SHP77 (cell line): ENCODE measurements at regions not wholly inside any gene's neighbourhood (a gene's known extent, or its start where the extent isn't known, plus 50 kb on each side); places are given as distances from the start of the nearest gene placed in this dataset.

Source experiments
- DNase-seq, 2 experiments: peaks; one replicate each; lab custom pipeline; 2025; lab: John Stamatoyannopoulos, UW

DNA sequence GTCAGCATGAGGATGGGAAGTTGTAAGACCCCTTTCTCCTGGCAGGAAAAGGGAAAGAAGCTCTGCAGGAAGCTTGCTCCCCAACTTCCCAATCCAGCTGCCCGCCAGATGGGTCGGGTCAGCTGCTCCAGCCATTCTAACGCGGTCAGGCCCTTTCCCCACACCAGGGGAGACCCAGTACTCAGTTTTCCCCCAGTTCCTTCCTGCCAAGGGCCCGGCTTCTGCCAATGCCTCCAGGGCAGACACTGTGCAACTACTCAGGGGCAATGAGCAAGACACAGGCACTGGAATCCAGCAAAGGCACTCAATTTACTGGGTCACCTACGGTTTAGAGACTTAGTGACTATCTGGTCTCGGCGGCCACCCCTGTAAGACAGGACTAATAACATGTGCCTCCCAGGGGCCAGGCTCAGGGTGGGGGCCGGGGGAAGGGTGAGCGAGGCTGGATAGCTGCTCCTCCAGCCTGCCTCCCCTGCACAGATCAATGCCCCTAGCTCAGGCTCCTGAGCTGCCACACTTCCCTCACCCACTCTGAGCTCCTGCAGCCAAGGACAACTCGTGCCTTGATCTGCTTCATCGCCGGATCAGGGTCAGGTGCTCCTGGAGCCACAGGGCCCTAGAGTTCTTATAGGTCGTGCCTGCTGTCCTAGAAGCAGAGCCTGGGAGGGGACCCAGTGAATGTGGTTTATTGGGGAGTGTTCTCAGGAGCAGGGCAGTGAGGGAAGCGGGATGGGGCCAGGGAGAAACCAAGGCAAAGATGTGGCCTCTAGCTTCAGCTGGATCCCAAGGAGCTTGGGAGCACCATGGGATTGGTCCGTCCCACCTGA is 171.1 kb downstream of the ZFP36L2 start:
- DNase-seq: no peak

DNA sequence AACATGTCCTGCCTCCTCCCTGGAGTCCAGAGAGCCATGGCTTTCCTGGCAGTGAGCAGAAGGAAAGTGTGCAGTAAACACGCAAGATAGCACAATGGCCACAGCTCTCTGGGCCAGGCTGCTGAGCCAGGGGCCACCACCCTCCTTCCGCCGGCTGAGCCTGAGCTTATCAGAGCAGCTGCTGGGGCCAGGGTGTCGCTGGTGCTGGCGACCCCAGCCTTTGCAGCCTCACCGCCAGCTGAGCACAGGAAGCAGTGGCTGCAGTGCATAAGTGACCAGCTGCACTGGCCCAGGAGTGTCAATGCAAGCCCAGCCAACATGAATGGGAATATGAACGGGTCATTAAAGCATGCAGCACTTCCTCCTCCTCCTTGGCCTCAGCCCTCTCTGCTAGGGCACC is 172.0 kb downstream of the ZFP36L2 start:
- DNase-seq: no peak

DNA sequence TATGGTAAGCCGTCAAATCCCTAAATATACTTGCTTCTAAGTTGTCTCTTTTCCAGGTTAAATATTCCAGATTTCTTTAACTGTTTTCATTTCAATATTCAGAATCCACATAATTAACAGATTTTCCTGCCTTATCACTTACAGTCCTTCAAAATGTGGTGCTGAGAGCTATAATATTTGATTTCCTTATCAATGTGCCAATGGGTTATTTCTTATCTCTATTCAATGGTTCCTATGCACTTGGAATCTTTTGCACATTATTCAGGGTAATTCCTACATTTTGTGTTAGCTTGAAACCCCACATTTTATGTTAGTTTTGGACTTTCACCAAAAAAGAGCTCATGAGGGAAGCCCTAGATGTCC is 173.5 kb downstream of the ZFP36L2 start:
- DNase-seq: no peak

DNA sequence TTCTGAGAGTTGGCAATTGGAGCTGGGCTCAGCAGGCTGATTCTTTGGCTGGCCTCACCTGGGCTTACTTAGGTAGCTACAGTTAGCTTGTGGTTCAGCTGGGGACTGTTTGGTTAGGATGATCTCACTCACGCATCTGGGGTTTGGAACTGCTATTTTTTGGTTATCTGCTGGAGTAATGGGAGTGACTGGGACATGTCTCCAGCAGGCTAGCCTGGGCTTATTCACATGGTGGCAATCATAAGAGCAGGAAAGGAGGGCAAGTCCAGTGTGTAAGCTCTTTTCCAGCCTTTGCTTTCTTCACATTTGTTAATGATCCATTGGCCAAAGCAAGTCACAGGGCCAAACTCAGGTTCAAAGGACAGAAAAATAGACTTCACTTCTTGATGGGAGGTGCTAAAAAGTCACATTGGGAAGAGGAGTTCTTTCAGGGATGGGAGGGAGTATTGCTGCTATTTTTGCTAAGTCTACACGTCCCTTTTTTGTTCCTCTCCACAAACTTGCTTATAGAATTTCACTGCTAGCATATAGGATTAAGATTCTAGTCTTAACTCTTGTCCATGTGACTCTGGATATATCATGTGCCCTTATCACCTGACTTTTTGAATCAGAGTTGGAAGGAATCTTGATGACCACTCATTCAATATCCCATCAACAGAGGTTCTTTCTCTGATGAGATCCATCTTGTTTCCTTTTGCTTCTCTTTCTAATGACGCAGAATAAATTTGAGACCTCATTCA is 174.0 kb downstream of the ZFP36L2 start:
- no peak for DNase-seq

DNA sequence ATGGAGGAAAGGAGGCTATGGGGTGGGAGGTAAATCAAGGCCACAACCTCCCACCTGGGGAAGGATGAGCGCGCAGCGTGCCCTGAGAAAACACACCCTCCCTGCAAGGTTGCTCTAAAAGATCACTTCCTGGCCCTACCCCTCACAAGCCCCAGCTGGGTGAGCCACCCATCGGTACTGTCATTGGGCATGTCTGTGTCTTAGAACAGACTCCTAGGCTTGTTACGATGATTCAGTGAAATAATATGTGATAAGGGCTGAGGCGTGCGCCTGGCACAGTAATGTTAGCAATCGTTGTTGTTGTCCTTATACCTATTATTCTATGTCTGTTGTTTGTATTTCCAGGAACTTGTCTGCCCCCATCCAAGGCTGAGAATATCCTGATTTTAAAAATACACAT is 175.1 kb downstream of the ZFP36L2 start:
- DNase-seq: no peak

DNA sequence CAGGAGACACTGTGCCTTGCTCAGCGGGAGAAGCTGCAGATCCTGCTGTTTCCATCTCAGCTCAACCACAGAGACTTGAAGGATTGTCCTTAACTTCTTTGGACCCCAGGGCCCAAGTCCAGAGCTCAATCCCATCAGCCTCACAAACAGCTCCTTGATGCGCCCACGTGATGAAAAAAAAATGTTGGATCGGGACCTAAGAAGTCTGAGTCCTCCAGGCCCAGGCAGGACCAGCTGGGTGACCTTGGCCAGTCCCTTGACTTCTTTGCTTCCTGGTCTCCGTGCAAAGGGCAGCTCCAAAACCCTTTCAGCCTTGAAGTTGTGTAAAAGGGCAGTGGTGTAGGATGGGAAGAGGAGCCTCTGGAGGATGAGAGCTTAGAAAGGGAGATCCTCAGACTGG is 175.5 kb downstream of the ZFP36L2 start:
- DNase-seq: no peak

DNA sequence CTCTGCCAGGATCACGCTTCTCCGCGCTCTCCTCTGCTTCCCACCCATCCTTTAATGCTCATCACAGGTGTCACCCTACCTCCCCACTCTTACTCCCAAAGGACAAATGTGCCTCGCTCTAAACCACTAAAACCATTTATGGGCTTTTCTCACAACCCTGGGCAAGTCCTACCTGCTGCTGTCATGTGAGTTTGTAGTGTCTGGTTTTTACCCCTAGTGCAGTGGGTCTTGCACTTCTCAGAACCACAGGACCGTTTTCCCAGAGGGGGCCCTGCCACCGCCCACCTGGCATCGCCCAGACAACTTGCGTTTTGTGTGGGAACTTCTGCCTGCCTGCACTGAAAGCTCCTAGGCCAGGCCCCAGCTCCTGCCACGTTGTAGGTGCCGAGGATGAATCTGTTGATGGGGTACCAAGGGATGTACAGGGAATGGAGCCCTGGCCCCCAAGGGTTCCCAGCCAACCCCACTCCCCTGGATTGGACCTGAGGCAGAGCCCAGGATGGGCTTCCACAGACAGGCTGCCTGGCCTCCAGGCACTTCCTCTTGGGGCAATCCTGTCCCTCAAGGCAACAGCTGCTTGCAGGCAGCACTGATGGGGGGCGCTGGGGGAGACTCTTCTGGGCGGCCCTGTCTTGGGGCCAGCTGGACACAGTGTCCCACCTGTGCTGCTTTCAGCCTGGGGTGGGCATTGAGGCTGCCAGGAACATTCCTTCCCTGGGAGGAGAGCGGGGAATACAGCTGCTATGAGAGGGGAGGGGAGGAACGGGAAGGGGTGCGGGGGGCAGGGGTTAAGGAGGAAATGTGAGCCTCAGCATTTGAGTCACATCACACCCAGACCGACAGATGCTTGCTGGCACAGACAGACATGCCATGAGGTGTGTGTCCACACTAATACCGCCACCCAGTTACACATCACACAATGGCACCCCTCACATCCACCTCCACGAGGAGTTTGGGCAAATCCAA is 176.3 kb downstream of the ZFP36L2 start:
- no peak for DNase-seq

DNA sequence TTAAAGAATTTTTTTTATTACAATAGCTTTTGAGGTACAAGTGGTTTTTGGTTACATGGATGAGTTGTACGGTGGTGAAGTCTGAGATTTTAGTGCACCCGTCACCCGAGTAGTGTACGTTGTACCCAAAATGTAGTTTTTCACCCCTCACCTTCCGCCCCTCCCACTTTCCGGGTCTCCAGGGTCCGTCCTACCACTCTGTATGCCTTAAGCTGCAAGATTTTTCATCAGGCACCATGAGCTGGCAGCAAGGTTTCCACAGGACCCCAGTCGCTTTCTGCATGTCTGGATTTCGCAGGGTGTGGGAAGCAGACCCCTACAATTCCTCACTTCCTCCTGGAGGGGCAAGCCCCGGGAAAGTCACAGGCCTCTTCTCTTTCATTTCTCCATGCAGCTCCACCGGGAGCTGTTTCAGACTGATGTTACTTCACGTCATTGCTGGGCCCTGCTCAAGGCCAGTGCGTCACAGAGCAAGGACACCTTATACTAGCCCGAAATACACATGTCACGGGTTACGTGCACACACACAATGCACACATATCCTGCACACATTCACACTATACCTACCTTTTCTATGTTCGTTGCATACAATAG is 179.1 kb downstream of the ZFP36L2 start:
- DNase-seq: no peak

DNA sequence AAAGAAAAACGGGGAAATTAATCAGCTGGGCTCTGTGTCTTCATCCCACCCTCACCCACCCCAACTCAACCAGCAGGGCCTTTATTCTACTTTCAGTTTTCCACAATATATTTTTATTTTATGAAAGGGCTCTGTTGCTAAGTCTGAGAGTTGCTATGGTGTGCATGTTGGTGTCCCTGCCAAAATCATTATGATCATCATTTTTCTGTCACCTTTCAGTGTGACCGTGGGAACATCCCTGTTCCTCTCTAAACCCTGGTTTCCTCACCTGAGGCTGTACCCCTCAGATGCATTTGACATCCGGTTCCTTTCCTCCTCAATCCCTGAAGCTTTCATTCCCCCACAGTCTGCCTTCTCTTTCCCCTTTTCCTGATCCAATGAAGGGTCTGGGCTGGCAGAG is 180.5 kb downstream of the ZFP36L2 start:
- DNase-seq: no peak

DNA sequence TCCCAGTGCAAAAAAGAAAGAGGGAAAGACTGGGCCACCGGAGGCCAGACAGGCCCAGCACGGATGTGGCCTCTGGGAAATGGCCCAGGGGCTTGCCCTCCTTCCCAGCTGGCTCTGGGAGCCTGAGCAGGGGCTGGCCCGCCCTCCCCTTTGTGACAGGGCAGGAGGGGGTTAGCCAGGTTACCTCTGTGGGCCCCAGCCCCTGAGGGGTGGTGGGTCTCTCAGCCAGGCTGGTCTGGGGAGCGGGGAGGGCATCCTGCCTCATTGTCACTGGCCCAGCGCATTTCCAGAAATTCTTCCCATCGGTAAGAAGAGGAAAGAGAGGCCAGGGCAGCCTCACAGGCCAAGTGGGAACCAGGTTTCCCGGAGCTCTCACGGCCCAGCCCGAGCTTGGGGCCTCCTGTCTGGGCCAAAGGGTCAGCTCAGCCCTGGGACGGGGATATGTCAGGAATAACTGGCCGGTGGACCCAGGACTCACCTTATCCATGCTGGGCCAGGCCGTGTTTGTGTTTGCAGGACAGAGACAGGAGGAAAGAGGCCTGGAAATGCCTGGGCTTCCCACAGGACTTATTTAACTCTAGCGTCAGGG is 182.2 kb downstream of the ZFP36L2 start:
- no peak for DNase-seq

DNA sequence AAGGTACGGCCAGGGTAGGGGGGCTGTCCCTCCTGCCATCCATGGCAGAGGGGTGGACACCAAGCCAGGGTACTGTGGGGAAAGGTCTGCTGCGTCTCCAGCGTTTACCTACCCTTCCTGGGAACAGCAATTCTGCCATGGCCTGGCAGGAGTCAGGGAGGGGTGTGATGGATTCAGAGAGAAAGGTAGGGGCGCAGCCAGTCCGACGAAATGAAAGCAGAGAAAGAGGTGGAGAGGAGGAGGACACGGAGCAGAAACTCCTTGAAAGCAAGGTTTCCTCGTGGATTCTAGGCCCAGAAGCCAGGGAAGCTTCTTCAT is 182.9 kb downstream of the ZFP36L2 start:
- DNase-seq: no peak

DNA sequence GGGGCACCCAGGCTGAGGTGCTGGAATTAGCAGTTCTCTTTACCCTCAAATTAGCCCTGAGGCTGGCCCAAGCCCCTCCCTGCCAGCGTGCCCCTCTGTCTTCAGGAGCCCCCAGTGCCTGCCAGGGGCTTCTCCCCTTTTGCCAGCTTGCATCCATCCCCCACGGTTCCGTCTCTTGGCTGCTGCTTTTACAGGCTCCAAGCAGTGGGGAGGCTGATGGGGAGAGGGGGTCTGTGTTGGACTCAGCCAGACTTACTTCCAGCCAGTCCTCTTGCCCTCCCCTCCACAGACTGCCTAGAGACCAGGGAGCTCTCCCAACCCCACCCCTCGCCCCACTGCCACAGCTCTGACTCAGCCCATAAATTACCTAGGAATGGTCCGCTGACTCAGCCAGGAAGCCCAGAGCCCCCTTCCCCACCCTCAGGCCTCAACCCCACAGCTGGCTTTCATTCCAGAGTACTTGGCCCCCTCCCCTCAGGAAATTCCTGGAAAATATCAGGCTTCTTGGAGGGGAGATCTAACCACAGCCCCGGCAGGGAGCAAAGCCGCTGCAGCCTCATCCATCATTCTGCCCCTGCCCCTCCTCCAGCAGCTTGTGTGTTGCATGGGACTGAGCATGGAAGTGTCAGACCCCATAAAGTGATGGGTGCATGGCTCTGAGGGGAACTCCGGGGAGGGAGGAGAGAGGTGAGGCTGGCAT is 184.6 kb downstream of the ZFP36L2 start:
- DNase-seq: no peak

DNA sequence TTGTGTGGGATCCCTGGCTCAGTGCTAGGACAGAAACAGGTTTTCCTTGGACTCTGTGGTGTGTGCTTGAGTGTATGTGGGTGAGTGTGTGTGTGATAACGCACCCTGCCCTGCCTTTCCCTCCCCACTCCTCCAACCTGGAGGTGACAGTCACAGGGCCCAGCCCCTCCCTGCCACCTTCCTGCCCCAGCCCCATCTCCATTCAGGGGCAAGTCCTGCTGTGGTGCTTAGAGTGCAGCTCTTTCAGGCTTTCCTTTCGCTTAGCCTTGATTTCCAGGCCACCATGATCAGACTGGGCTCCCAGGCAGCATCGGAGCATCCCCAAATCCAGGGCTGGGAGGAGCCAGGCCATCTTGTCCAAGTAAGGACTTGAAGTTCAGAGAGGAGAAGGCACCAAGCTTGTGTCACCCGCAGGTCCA is 185.2 kb downstream of the ZFP36L2 start:
- no peak for DNase-seq

DNA sequence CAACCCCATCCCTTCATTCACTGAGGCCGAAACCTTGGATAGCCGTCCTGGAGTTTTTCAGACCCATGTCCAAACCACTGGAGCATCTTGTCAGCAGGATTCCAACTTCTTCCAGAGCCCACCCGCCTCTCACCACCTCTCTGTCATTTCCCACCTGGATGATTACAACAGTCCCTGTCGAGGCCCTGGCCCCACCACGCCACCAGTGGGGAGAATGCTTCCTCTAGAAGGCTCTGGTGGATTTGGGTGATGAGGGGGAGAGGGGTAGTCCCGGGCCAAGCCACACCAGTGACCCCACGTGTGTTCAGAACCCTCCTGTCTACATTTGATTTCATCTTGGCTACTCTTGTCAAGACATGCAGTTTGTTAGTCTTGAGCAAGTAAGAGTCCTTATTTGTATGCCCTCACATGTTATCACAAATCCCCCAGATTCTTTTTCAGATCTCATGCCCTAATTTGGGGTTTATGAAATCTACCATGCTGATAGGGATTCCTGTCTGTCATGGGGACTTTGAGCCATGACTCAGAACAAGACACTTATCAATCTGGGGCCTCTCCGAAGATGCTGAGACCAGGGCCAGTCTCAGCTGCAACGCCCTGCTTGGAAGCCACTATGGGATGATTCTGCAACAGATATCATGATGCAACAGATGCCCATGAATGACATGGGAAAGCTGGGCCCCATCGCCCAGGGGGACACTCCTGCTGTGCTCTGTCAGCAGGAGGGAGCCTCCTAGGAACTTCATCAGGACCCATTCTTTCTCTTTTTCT is 186.1 kb downstream of the ZFP36L2 start:
- no peak for DNase-seq

DNA sequence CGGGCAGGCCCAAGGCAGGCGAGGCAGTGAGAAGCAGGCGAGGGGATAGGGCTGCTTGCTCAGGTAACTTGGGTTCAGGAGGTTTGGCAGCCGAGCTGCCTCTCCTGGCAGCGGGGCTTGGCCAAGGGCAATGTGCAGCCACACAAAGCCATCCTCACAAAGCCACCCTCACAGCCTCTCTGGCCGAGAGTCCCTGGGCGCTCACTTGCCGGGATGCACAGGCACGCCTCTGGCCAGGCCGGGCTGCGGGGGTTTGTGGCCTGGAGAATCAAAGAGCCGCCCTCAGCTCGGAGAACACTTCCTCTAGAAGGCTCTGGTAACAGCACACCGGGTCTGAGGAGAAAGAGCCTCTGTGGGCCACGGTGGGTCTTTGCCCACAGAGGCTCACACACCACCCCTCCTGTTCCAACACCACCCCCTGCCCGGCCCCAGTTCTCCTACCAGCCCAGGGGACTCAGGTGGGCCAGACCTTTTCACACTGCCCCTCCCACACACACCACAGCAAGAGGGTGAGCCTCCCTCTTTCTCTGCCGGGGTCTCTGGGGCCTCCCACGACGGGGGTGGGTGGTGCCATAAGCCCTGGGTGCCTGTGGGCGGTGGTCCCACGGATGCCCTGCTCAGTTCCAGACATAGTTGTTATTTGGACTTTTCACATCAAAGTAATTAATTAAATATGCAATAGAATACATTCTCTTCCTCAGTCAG is 186.9 kb downstream of the ZFP36L2 start:
- DNase-seq: no peak

DNA sequence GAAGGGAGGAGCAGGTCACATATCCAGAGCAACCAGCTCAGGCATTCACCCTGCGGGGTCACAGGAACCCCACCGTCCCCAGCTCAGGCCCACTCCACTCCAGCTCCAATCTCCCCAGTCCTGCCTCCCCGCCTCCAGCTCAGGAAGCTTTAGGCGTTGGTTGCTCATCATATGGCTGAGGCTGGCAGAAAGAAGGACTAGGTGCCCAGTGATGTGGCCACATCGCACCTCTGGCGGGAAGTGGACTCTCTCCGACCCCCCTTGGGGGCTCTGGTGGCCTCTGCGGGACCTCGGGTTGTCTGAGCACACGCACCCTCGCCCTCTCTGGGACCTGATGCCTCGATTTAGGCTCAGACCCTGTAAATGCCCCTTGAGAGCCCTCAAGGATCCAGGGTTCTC is 187.7 kb downstream of the ZFP36L2 start:
- DNase-seq: no peak

DNA sequence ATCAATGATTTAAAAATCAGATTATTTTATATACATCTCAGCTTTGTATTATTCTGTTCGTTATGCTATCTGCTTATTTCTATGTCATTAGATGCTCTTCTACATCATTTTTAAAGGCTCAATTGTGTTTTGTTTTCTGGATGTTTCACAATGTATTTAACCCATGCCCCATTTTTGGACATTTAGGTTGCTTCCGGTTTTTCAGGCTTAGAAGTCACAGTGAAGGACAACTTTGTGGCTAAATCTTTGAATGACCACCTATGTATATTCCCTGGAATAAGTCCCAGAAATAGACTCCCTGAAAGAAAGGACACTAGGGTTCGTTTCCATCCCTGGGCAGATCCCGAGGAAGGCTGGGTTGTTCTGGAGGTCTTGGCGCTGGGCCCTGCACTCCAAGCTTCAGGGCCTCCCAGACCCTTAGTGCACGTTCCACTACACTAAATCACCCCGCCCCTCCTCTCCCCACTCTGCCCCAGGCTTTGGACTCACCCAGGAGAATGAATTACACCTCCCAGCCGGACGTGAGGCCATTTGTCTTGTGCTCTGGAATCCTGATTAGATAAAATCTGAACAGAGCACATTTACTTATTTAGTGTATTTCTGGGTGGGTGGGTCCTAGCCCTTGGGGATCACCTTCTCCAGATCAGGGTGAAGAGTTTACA is 188.2 kb downstream of the ZFP36L2 start:
- no peak for DNase-seq

DNA sequence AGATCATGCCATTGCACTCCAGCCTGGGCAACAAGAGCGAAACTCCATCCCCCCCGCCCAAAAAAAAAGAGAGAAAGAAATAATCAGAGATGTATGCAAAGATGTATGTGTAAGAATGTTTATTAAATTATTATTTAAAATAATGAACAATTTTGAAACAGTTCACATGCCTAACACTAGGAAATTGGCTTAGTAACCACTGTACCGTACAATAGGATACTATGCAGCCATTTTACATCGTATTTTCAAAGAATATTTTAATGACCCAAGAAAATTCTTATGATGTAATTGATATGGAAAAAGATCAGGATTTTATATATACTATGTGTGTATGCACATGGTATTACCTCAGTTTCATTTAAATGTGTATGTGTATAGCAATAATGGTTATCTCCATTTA is 190.5 kb downstream of the ZFP36L2 start:
- no peak for DNase-seq

DNA sequence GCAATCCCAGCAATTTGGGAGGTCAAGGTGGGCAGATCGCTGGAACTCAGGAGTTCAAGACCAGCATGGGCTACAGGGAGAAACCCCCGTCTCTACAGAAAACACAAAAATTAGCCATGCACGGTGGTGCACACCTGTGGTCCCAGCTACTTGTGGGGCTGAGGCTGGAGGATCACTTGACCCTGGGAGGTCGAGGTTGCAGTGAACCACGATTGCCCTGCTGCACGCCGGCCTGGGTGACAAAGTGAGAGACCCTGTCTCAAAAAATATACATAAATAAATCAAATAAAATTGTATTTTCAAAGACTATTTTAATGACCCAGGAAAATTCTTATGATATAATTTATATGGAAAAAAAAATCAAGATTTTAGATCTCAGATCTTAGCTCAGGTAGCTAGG is 191.5 kb downstream of the ZFP36L2 start:
- no peak for DNase-seq
